Uterus (tissue), 2 donors: ENCODE measurements at regions not wholly inside any gene's neighbourhood (a gene's known extent, or its start where the extent isn't known, plus 50 kb on each side); places are given as distances from the start of the nearest gene placed in this dataset.

ENCODE experiments used
- CTCF ChIP-seq, 4 experiments: fragments of 200-600 bp in 2 of 4; fragments of 450-650 bp in 2 of 4; sonication (generic) in 2 of 4; IDR thresholded peaks; one replicate each; pipeline ENCODE4 v1.5.1; 2016 to 2019; ENCODE audit warnings: antibody characterized with exemption in 4 of 4, mild to moderate bottlenecking in 2 of 4, moderate library complexity in 1 of 4
- POLR2A ChIP-seq, 2 donors: fragments of 450-650 bp; IDR thresholded peaks; one replicate each; pipeline ENCODE4 v1.6.1; 2016; ENCODE audit warnings: antibody characterized with exemption in 2 of 2, mild to moderate bottlenecking in 1 of 2, moderate library complexity in 1 of 2

DNA sequence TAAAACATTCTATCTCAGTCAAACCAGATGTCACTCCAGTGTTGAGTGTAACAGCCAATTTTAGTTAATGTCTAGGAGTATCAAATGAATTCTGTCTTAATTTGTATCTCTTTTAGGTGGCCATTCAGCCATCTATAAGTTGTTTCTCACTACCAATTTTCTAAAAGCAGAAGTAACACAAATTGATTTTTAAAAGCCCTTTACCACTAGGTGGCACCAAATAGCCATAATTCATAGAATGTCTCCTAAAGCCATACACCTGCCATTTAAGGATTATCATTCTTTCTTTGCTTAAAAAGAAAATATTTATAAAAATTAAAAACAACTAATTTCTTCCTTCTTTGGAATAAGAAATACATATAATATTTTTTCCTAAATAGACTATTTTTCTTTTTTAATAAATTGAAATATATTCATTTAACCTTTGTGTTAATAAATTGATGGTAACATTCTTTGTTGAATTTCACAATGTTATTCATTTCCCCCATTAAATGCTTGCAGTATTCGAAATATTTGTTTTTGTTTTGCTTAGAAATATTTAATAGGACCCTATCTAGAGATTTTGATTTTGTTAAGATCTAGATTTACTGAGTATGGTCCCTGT lies 107.8 kb upstream of the PPP1R3A start:
- TF ChIP-seq CTCF (IDR thresholded peaks at IDR 0.05) = peak; percentile 31 to 56 (median 52)
- no peak for TF ChIP-seq POLR2A (IDR thresholded peaks at IDR 0.05)
